GM12878 (cell line): ENCODE measurements at regions not wholly inside any gene's neighbourhood (a gene's known extent, or its start where the extent isn't known, plus 50 kb on each side); places are given as distances from the start of the nearest gene placed in this dataset.

ENCODE experiments used
- ATAC-seq: fragments of 200-7000 bp; cut with Tn5 transposase; 3 replicates; pipeline ENCODE4 v1.9.1; 2020; ENCODE audit warnings: mild to moderate bottlenecking, moderate library complexity
- BruUV-seq: library from RNA; stranded (reverse); fragments of 400-500 nt; replicated peaks from 2 replicates; lab custom pipeline; 2021; lab: Mats Ljungman, UMichigan
- CTCF ChIA-PET: fragments of 300-600 bp; sonication (Branson Sonifier 250); formaldehyde crosslinking; extraction: SDS; loops from one replicate; lab custom pipeline; 2021; ENCODE audit warnings: inconsistent platforms; lab: Yijun Ruan, JAX
- POLR2A ChIA-PET: fragments of 350-600 bp; formaldehyde crosslinking; extraction: SDS; loops from one replicate; lab custom pipeline; 2021; ENCODE audit warnings: inconsistent platforms; lab: Charles Lee
- RAD21 ChIA-PET: fragments of 300-600 bp; sonication (Branson Sonifier 250); formaldehyde crosslinking; loops from one replicate; lab custom pipeline; 2023; ENCODE audit warnings: antibody characterized with exemption; ENCODE audit not compliant: unreplicated experiment; lab: Charles Lee
- SMC1A ChIA-PET: fragments of 300-600 bp; sonication (Branson Sonifier 250); formaldehyde crosslinking; loops from one replicate; lab custom pipeline; 2023; ENCODE audit not compliant: unreplicated experiment, uncharacterized antibody; lab: Charles Lee
- DNase-seq: peaks from one replicate; pipeline ENCODE4 v3.0.0-alpha.2; 2011; ENCODE audit warnings: low read depth, low spot score
- FAIRE-seq: peaks from 3 replicates; lab custom pipeline; 2011; peaks lifted over from hg19 to GRCh38; lab: Jason Lieb, UNC
- H2AFZ ChIP-seq: 2 replicates; pipeline ENCODE4 v1.6.0; 2011; ENCODE audit warnings: low read depth, low read length, control low read depth; ENCODE audit not compliant: control insufficient read depth
- H3K27ac ChIP-seq: 2 replicates; pipeline ENCODE4 v1.5.1; 2011; ENCODE audit warnings: control low read depth; ENCODE audit not compliant: control insufficient read depth, insufficient read depth
- H3K27me3 ChIP-seq, 2 experiments: replicated peaks in 1 of 2; 2 replicates each; pipeline versions ENCODE4 v1.6.0 to v1.6.1; 2011; ENCODE audit warnings: low read length in 1 of 2; ENCODE audit not compliant: control insufficient read depth in 2 of 2, insufficient read depth in 2 of 2
- H3K36me3 ChIP-seq, 2 experiments: 2 replicates each; pipeline ENCODE4 v1.5.1; 2011; ENCODE audit warnings: low read length in 1 of 2; ENCODE audit not compliant: control insufficient read depth in 2 of 2, insufficient read depth in 2 of 2
- H3K4me1 ChIP-seq: 2 replicates; pipeline ENCODE4 v1.6.1; 2011; ENCODE audit warnings: mild to moderate bottlenecking, low read length, moderate library complexity, mixed read lengths; ENCODE audit not compliant: control insufficient read depth, insufficient read depth
- H3K4me2 ChIP-seq: 2 replicates; pipeline ENCODE4 v1.6.0; 2011; ENCODE audit warnings: control low read depth; ENCODE audit not compliant: control insufficient read depth, insufficient read depth
- H3K4me3 ChIP-seq: fragments of 200-600 bp; sonication (generic); 2 replicates; pipeline ENCODE4 v1.5.1; 2016
- H3K79me2 ChIP-seq: 2 replicates; pipeline ENCODE4 v1.6.0; 2011; ENCODE audit warnings: low read length; ENCODE audit not compliant: control insufficient read depth, insufficient read depth
- H3K9ac ChIP-seq: 2 replicates; pipeline ENCODE4 v1.8.0; 2011; ENCODE audit warnings: low read length, control low read depth, mixed read lengths; ENCODE audit not compliant: control insufficient read depth, insufficient read depth
- H3K9me3 ChIP-seq: replicated peaks from 3 replicates; pipeline ENCODE4 v1.5.1; 2011; ENCODE audit warnings: mild to moderate bottlenecking, low read length; ENCODE audit not compliant: control insufficient read depth, insufficient read depth
- H4K20me1 ChIP-seq: 2 replicates; pipeline ENCODE4 v1.6.0; 2011; ENCODE audit not compliant: control insufficient read depth, insufficient read depth
- ATF3 ChIP-seq: IDR thresholded peaks from 2 replicates; pipeline ENCODE4 v1.6.1; 2011; ENCODE audit warnings: low read depth, mild to moderate bottlenecking, low read length, moderate library complexity, borderline replicate concordance; ENCODE audit errors: extremely low read depth
- ATF7 ChIP-seq: fragments of 450-650 bp; IDR thresholded peaks from 2 replicates; pipeline ENCODE4 v1.6.1; 2016; ENCODE audit warnings: low read depth, mild to moderate bottlenecking
- BCL11A ChIP-seq: IDR thresholded peaks from 2 replicates; pipeline ENCODE4 v1.6.1; 2011; ENCODE audit warnings: low read depth, low read length
- CBFB ChIP-seq: IDR thresholded peaks from 2 replicates; pipeline ENCODE4 v1.6.1; 2016; ENCODE audit warnings: antibody characterized with exemption, low read depth
- CBX3 ChIP-seq: fragments of 200-600 bp; sonication (generic); IDR thresholded peaks from 2 replicates; pipeline ENCODE4 v1.6.1; 2016; ENCODE audit warnings: low read depth, borderline replicate concordance
- KDM1A ChIP-seq: fragments of 200-600 bp; sonication (generic); IDR thresholded peaks from 2 replicates; pipeline ENCODE4 v1.6.1; 2016; ENCODE audit warnings: borderline replicate concordance
- NFYB ChIP-seq: IDR thresholded peaks from 2 replicates; pipeline ENCODE4 v1.6.1; 2011; ENCODE audit warnings: low read depth, mild to moderate bottlenecking, low read length, improper control_type of control experiment, moderate library complexity; ENCODE audit not compliant: insufficient read depth
- NR2C1 ChIP-seq: fragments of 450-650 bp; IDR thresholded peaks from 2 replicates; pipeline ENCODE4 v1.6.1; 2017; ENCODE audit warnings: antibody characterized with exemption, mild to moderate bottlenecking, moderate library complexity
- RAD51 ChIP-seq: fragments of 450-650 bp; IDR thresholded peaks from 2 replicates; pipeline ENCODE4 v1.6.1; 2016; ENCODE audit warnings: moderate library complexity, mild to moderate bottlenecking, inconsistent platforms
- RCOR1 ChIP-seq: conservative IDR thresholded peaks from 2 replicates; pipeline ENCODE4 v1.6.1; 2012; ENCODE audit warnings: low read depth, low read length, improper control_type of control experiment
- STAT3 ChIP-seq: IDR thresholded peaks from 2 replicates; pipeline ENCODE4 v1.6.1; 2011; ENCODE audit warnings: low read depth, low read length, improper control_type of control experiment
- WGBS: methylation state at CpG from one replicate; pipeline ENCODE4 v1.1.6; 2016; ENCODE audit warnings: low lambda C conversion rate; ENCODE audit not compliant: insufficient replicate concordance, insufficient coverage; ENCODE audit errors: missing lambda C conversion rate; 5-methylcytosine and 5-hydroxymethylcytosine counted together
- in situ Hi-C: fragments of 300-500 bp; cut with MboI; formaldehyde crosslinking; loops from 9 replicates; pipeline ENCODE4 v1.14.3; 2018; ENCODE audit warnings: mixed read lengths
- intact Hi-C: fragments of 100-400 bp; cut with micrococcal nuclease; formaldehyde crosslinking; loops from one replicate; pipeline ENCODE4 v1.14.2; 2022; ENCODE audit not compliant: unreplicated experiment
- TF ChIP-seq, protein P1 (sequence below), 3 experiments: IDR thresholded peaks in 2 of 3; conservative IDR thresholded peaks in 1 of 3; 2 replicates each; pipeline ENCODE4 v1.5.1; 2011; ENCODE audit warnings: low read depth in 3 of 3, low read length in 3 of 3, mild to moderate bottlenecking in 3 of 3, control low read depth in 2 of 3, moderate library complexity in 2 of 3, inconsistent platforms in 1 of 3, mixed read lengths in 1 of 3; ENCODE audit not compliant: control insufficient read depth in 2 of 3, insufficient read depth in 1 of 3; ENCODE audit errors: extremely low read depth in 1 of 3

- CTCF ChIA-PET, result interaction anchor here (0.9 to 1.0 kb wide), 2 partner anchors 12 to 370 kb away, joined by 3 to 4 read pairs; no protein-coding TSS in a partner anchor
- intact Hi-C loops (no loop called here), in situ Hi-C loops (no loop called here)
- RAD21 ChIA-PET, result interaction anchor here (0.8 to 1.0 kb wide), 2 partner anchors 14 to 371 kb away, joined by 3 read pairs; no protein-coding TSS in a partner anchor
- no peak for ATAC-seq
- no peak overlapping the region for H3K4me2 ChIP-seq
- H3K79me2 ChIP-seq, result no peaks in the 10 kb centered on the region
- SMC1A ChIA-PET, result interaction anchor here (1.1 to 1.6 kb wide), 5 partner anchors 9 to 528 kb away, joined by 3 to 4 read pairs (median 3); no protein-coding TSS in a partner anchor
- H3K9me3 ChIP-seq, result no peaks in the 10 kb centered on the region
- POLR2A ChIA-PET, result interaction anchor here (0.6 kb wide), 1 partner anchor 439 kb away, joined by 8 read pairs; no protein-coding TSS in a partner anchor
- FAIRE-seq, result no peak
- no peaks in the 10 kb centered on the region for H4K20me1 ChIP-seq
- no peaks in the 10 kb centered on the region for H3K4me1 ChIP-seq
- 7% methylated on average over 1 of the region's 1 CpG for WGBS
- peaks cover 0 to 4% of the 10 kb centered on the region in 2 experiments; a peak in 1 of 4 replicates for H3K27me3 ChIP-seq
- H3K9ac ChIP-seq, result no peak overlapping the region
- no peaks in the 10 kb centered on the region for H3K36me3 ChIP-seq
- H3K4me3 ChIP-seq, result no peak overlapping the region
- no peak overlapping the region for H3K27ac ChIP-seq
- no peak for TF ChIP-seq STAT3
- TF ChIP-seq BCL11A, result no peak
- no peak for TF ChIP-seq KDM1A
- TF ChIP-seq RAD51, result no peak
- no peak for TF ChIP-seq NR2C1
- TF ChIP-seq, all 136 proteins: peak for 0
- H2AFZ ChIP-seq, result no peak overlapping the region
- no peak for DNase-seq
- BruUV-seq, result no TSS peak
Observed at GRCh38 chr2:122180972-122181371, 425.5 kb downstream of the TSN start.

GRCh38 chr2:122182616-122183355 is 427.3 kb downstream of the TSN start:
- FAIRE-seq, result no peak
- intact Hi-C loops, result no loop called here
- no peaks in the 10 kb centered on the region for H3K9me3 ChIP-seq
- ATAC-seq, result no peak
- H3K79me2 ChIP-seq, result no peaks in the 10 kb centered on the region
- no peak overlapping the region for H3K4me3 ChIP-seq
- no peak overlapping the region for H3K4me2 ChIP-seq
- ChIA-PET CTCF (interaction anchor here (1.0 kb wide), 1 partner anchor 38 kb away, joined by 3 read pairs; no protein-coding TSS in a partner anchor), SMC1A (no interaction called here)
- no peak overlapping the region for H3K27ac ChIP-seq
- in situ Hi-C loops, result no loop called here
- H3K9ac ChIP-seq, result no peak overlapping the region
- H3K4me1 ChIP-seq, result no peaks in the 10 kb centered on the region
- no peak overlapping the region for H2AFZ ChIP-seq
- 8% methylated on average over 5 of the region's 5 CpGs for WGBS
- TF ChIP-seq CBX3, result no peak
- TF ChIP-seq, protein P1, sequence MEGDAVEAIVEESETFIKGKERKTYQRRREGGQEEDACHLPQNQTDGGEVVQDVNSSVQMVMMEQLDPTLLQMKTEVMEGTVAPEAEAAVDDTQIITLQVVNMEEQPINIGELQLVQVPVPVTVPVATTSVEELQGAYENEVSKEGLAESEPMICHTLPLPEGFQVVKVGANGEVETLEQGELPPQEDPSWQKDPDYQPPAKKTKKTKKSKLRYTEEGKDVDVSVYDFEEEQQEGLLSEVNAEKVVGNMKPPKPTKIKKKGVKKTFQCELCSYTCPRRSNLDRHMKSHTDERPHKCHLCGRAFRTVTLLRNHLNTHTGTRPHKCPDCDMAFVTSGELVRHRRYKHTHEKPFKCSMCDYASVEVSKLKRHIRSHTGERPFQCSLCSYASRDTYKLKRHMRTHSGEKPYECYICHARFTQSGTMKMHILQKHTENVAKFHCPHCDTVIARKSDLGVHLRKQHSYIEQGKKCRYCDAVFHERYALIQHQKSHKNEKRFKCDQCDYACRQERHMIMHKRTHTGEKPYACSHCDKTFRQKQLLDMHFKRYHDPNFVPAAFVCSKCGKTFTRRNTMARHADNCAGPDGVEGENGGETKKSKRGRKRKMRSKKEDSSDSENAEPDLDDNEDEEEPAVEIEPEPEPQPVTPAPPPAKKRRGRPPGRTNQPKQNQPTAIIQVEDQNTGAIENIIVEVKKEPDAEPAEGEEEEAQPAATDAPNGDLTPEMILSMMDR (IDR thresholded peaks at IDR 0.05 in 2 of 3, conservative IDR thresholded peaks at IDR 0.05 in 1 of 3; ENCODE audit: control insufficient read depth in 2 of 3, extremely low read depth in 1 of 3, insufficient read depth in 1 of 3, low read depth in 3 of 3, low read length in 3 of 3), result no peak
- no peak for TF ChIP-seq CBFB
- TF ChIP-seq NFYB, result no peak
- no peak for TF ChIP-seq ATF7
- TF ChIP-seq ATF3, result no peak
- no peak for TF ChIP-seq RCOR1
- TF ChIP-seq, all 136 proteins: peak for 0
- RAD21 ChIA-PET, result no interaction called here
- no peaks in the 10 kb centered on the region for H4K20me1 ChIP-seq
- POLR2A ChIA-PET, result interaction anchor here (0.6 kb wide), 1 partner anchor 1591 kb away, joined by 3 read pairs; no protein-coding TSS in a partner anchor
- DNase-seq, result no peak
- BruUV-seq, result no TSS peak
- no peaks in the 10 kb centered on the region for H3K36me3 ChIP-seq
- peaks cover 0 to 4% of the 10 kb centered on the region in 2 experiments; a peak in 1 of 4 replicates for H3K27me3 ChIP-seq
